Stimulated activated CD4-positive, alpha-beta T cell treated with anti-CD3 and anti-CD28 coated beads, Interleukin-12 subunit alpha, Interleukin-12 subunit beta, amount 100 ng/mL, for 4 hours (primary cell): ENCODE measurements at regions not wholly inside any gene's neighbourhood (a gene's known extent, or its start where the extent isn't known, plus 50 kb on each side); places are given as distances from the start of the nearest gene placed in this dataset.

Source experiments
- DNase-seq: peaks from one replicate; pipeline ENCODE4 v3.0.0-alpha.2; 2020

- no peak for DNase-seq
Observed at GRCh38 chr3:124653797-124654469, 76.3 kb upstream of the UMPS start.

- DNase-seq, result no peak
Observed at GRCh38 chr3:124654470-124654845, 75.8 kb upstream of the UMPS start.

DNA sequence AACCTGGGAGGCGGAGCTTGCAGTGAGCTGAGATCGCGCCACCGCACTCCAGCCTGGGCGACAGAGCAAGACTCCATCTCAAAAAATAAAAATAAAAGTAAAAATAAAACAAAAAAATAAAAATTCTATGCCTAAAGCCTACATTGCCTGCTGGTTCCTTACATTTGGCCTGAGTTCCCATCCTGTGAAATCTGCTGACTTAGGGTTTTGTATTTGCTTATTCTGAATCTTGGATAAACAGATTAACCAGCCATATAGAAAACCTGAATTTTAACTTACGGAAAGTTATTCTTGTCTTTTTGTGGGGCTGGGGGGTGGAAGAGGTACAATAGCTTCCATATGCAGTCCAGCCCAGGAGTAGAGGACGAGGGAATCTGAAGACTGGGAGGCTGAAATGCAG is 73.7 kb upstream of the UMPS start:
- DNase-seq, result no peak

- DNase-seq, result no peak
Observed at GRCh38 chr3:124657138-124657537, 73.1 kb upstream of the UMPS start.

- DNase-seq, result no peak
Observed at GRCh38 chr3:124658270-124658669, 72.0 kb upstream of the UMPS start.

DNA sequence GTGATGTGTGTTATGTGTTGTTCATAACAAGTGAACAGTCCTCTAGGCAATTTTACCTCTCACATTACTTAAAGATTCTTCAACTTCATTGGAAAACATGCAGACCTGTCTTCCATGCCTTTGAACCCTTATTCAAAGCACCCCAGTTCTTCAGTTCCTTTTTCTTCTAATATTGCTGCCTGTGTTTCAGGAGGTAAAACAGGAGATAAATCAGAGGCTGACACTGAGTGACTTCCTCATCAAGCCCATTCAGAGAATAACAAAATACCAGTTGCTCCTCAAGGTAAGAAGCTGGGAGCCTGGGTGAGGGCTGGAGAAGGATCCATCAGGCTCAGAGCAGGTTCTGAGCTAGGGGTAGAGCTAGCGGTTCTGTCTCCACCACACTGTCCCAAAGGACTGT is 71.1 kb upstream of the UMPS start:
- no peak for DNase-seq

DNA sequence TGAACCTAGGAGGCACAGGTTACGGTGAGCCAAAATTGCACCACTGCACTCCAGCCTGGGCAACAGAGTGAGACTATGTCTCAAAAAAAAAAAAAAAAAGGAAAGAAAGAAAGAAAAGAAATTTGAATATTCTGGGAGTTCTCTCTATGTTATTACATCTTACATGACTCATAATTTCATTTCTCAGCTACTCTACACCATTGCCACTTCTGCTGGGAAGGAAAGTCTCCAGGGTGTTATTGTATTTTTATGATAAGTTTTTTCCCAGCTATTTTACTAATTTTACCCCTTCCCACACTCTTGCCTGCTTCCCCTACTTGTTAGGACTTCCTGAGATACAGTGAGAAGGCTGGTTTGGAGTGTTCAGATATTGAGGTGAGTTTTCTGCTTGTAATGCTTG is 69.7 kb upstream of the UMPS start:
- DNase-seq, result no peak

DNA sequence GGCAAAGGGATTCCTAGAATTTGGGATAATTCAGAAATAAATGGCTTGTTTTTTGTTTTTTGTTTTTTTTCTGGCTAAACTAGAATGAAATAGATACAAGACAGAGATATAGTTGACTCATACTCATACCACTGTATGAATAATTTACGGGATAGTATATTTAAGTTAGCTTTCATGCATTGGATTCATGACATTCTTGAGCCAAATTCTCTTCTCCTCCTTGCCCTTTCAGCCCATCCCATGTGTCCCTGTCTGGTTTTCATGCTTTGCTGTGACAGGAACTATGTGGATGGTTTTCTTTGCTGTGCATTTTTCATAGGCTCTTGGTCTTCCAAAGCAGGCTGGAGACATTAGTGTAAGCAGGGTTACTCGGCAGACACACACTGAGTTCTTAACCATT is 66.6 kb upstream of the UMPS start:
- DNase-seq, result no peak

- DNase-seq, result no peak
Observed at GRCh38 chr3:124664804-124665203, 65.4 kb upstream of the UMPS start.

- no peak for DNase-seq
Observed at GRCh38 chr3:124666067-124666466, 64.2 kb upstream of the UMPS start.

DNA sequence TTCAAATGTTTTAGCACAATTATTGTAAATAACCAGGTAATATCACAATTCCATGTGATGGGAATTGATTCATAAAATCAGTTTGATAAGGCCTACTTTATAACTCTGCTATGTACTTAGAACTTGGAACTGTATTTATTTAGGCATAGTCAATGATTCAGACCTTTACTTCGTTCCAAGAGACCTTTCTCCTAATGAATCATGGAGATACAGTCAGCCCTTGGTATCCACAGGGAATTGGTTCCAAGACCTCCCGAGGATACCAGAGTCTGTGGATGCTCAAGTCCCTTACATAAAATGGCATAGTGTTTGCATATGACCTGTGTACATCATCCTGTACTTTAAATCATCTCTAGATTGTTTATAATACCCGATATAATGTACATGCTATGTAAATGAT is 60.8 kb upstream of the UMPS start:
- no peak for DNase-seq

- DNase-seq, result no peak
Observed at GRCh38 chr3:124671106-124671505, 59.1 kb upstream of the UMPS start.

DNA sequence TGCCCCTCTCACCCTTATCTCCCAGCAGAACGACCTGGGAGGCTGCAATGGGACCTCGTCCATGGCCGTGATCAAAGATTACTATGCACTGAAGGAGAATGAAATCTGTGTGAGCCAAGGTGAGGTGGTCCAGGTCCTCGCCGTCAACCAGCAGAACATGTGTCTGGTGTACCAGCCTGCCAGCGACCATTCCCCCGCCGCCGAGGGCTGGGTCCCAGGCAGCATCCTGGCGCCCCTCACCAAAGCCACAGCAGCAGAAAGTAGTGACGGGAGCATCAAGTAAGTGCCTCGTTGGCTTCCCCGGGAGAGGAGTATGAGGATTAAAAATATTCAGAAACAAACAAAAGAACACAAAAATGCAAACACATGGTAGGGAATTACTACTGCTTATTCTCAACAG is 55.9 kb upstream of the UMPS start:
- DNase-seq, result no peak

GRCh38 chr3:124676236-124676635 is 54.0 kb upstream of the UMPS start:
- no peak for DNase-seq

GRCh38 chr3:124679048-124679638 is 51.1 kb upstream of the UMPS start:
- DNase-seq, result no peak
